ENCODE measurements at regions not wholly inside any gene's neighbourhood (a gene's known extent, or its start where the extent isn't known, plus 50 kb on each side); places are given as distances from the start of the nearest gene placed in this dataset.

- no peaks in the 10 kb centered on the region for H3K27me3 ChIP-seq
- no peak for TF ChIP-seq CTCF (IDR thresholded peaks at IDR 0.05; ENCODE audit: low read depth, low read length)
- no peaks in the 10 kb centered on the region for H3K9me3 ChIP-seq (ENCODE audit: low read depth)
- H3K27ac ChIP-seq = no peak overlapping the region
- H3K4me1 ChIP-seq (ENCODE audit: low read depth) = no peaks in the 10 kb centered on the region
- DNase-seq (ENCODE audit: low read depth in 1 of 2, low spot score in 1 of 2) = no peak
- no peaks in the 10 kb centered on the region for H3K36me3 ChIP-seq
- no peak overlapping the region for H3K4me3 ChIP-seq
These were observed 894.2 kb upstream of the ATXN8OS start for GRCh38 chr13:69213396-69213795.

- Histone ChIP-seq H3K36me3 (no peaks in the 10 kb centered on the region), H3K4me1 (ENCODE audit: low read depth) (peaks cover 4% of the 10 kb centered on the region), H3K4me3 (no peak overlapping the region), H3K27me3 (no peaks in the 10 kb centered on the region), H3K27ac (no peak overlapping the region), H3K9me3 (ENCODE audit: low read depth) (no peaks in the 10 kb centered on the region)
- no peak for DNase-seq (ENCODE audit: low read depth in 1 of 2, low spot score in 1 of 2)
- no peak for TF ChIP-seq CTCF (IDR thresholded peaks at IDR 0.05; ENCODE audit: low read depth, low read length)
These were observed 903.0 kb upstream of the ATXN8OS start for GRCh38 chr13:69204620-69205019.

GRCh38 chr13:69202996-69203395 lies 904.6 kb upstream of the ATXN8OS start:
- H3K4me3 ChIP-seq = no peak overlapping the region
- TF ChIP-seq CTCF (IDR thresholded peaks at IDR 0.05; ENCODE audit: low read depth, low read length) = no peak
- no peak for DNase-seq (ENCODE audit: low read depth in 1 of 2, low spot score in 1 of 2)

GRCh38 chr13:69199664-69200063 lies 908.0 kb upstream of the ATXN8OS start:
- Histone ChIP-seq H3K4me3 (no peak overlapping the region), H3K27ac (no peak overlapping the region), H3K9me3 (ENCODE audit: low read depth) (no peaks in the 10 kb centered on the region), H3K27me3 (no peaks in the 10 kb centered on the region), H3K36me3 (no peaks in the 10 kb centered on the region), H3K4me1 (ENCODE audit: low read depth) (peaks cover 8% of the 10 kb centered on the region)
- DNase-seq (ENCODE audit: low read depth in 1 of 2, low spot score in 1 of 2) = peak in 1 of 2 donors; percentile 28
- TF ChIP-seq CTCF (IDR thresholded peaks at IDR 0.05; ENCODE audit: low read depth, low read length) = no peak

More at GRCh38 chr13:69202996-69203395, 904.6 kb upstream of the ATXN8OS start:
- H3K4me1 ChIP-seq (ENCODE audit: low read depth) = peaks cover 8% of the 10 kb centered on the region
- no peaks in the 10 kb centered on the region for H3K36me3 ChIP-seq
- no peaks in the 10 kb centered on the region for H3K27me3 ChIP-seq
- no peak overlapping the region for H3K27ac ChIP-seq
- no peaks in the 10 kb centered on the region for H3K9me3 ChIP-seq (ENCODE audit: low read depth)

- Histone ChIP-seq H3K4me3 (no peak overlapping the region), H3K9me3 (ENCODE audit: low read depth) (no peaks in the 10 kb centered on the region), H3K27me3 (no peaks in the 10 kb centered on the region), H3K36me3 (no peaks in the 10 kb centered on the region), H3K27ac (no peak overlapping the region), H3K4me1 (ENCODE audit: low read depth) (peaks cover 8% of the 10 kb centered on the region)
- DNase-seq (ENCODE audit: low read depth in 1 of 2, low spot score in 1 of 2) = no peak
- TF ChIP-seq CTCF (IDR thresholded peaks at IDR 0.05; ENCODE audit: low read depth, low read length) = no peak
These were observed 908.9 kb upstream of the ATXN8OS start for GRCh38 chr13:69198706-69199105.

GRCh38 chr13:69194130-69194529 lies 913.5 kb upstream of the ATXN8OS start:
- no peaks in the 10 kb centered on the region for H3K9me3 ChIP-seq (ENCODE audit: low read depth)
- no peak overlapping the region for H3K4me3 ChIP-seq
- no peaks in the 10 kb centered on the region for H3K27me3 ChIP-seq
- no peaks in the 10 kb centered on the region for H3K4me1 ChIP-seq (ENCODE audit: low read depth)
- no peak overlapping the region for H3K27ac ChIP-seq
- no peaks in the 10 kb centered on the region for H3K36me3 ChIP-seq
- no peak for TF ChIP-seq CTCF (IDR thresholded peaks at IDR 0.05; ENCODE audit: low read depth, low read length)
- DNase-seq (ENCODE audit: low read depth in 1 of 2, low spot score in 1 of 2) = no peak
